A549 (cell line): ENCODE measurements at regions not wholly inside any gene's neighbourhood (a gene's known extent, or its start where the extent isn't known, plus 50 kb on each side); places are given as distances from the start of the nearest gene placed in this dataset.

Source experiments
- ATAC-seq, 2 experiments: fragments of 200-7000 bp in 1 of 2; fragments of >200 bp in 1 of 2; cut with Nextera tagmentation in 1 of 2; cut with Tn5 transposase in 1 of 2; 3 replicates each; pipeline versions ENCODE4 v1.8.0 to v1.9.1; 2018 to 2020; ENCODE audit warnings: mild to moderate bottlenecking in 1 of 2, moderate library complexity in 1 of 2
- CTCF ChIA-PET: fragments of 300-600 bp; sonication (Branson Sonifier 250); formaldehyde crosslinking; extraction: SDS; loops from one replicate; lab custom pipeline; 2021; ENCODE audit warnings: antibody characterized with exemption, inconsistent platforms; lab: Yijun Ruan, JAX
- POLR2A ChIA-PET: fragments of 350-600 bp; formaldehyde crosslinking; extraction: SDS; loops from one replicate; lab custom pipeline; 2021; ENCODE audit warnings: antibody characterized with exemption, inconsistent platforms; lab: Yijun Ruan, JAX
- DNase-seq, 2 experiments: peaks; one replicate each; pipeline versions ENCODE4 v3.0.0 to v3.0.0-alpha.2; 2011 to 2016; ENCODE audit warnings: low read depth in 1 of 2, low spot score in 1 of 2
- FAIRE-seq: peaks from 2 replicates; lab custom pipeline; 2011; peaks lifted over from hg19 to GRCh38; lab: Jason Lieb, UNC
- H3K27ac ChIP-seq, 2 experiments: fragments of >200 bp; sonication (Bioruptor Twin); formaldehyde crosslinking; 3 replicates each; pipeline ENCODE4 v1.5.1; 2016 to 2017
- H3K4me1 ChIP-seq: fragments of >200 bp; sonication (Bioruptor Twin); formaldehyde crosslinking; 3 replicates; pipeline ENCODE4 v1.6.1; 2016
- H3K4me2 ChIP-seq: fragments of >200 bp; sonication (Bioruptor Twin); formaldehyde crosslinking; 3 replicates; pipeline ENCODE4 v1.6.1; 2016
- H3K4me3 ChIP-seq: fragments of >200 bp; sonication (Bioruptor Twin); formaldehyde crosslinking; 3 replicates; pipeline ENCODE4 v1.5.1; 2016
- H3K9me3 ChIP-seq: fragments of >200 bp; sonication (Bioruptor Twin); formaldehyde crosslinking; 3 replicates; pipeline ENCODE4 v1.6.1; 2016
- ATOH8 ChIP-seq: fragments of 250-450 bp; sonication (Bioruptor Pico); IDR thresholded peaks from 2 replicates; pipeline ENCODE4 v1.5.0; 2020; ENCODE audit warnings: low read depth, mild to moderate bottlenecking, moderate library complexity
- CBX2 ChIP-seq: fragments of 200-600 bp; sonication (generic); IDR thresholded peaks from 2 replicates; pipeline ENCODE4 v1.6.1; 2016; ENCODE audit warnings: low read depth, mild to moderate bottlenecking, borderline replicate concordance
- CTCF ChIP-seq: fragments of >200 bp; sonication (Bioruptor Twin); formaldehyde crosslinking; IDR thresholded peaks from 3 replicates; pipeline ENCODE4 v1.5.1; 2016
- E2F6 ChIP-seq: IDR thresholded peaks from 2 replicates; pipeline ENCODE4 v1.6.1; 2012; ENCODE audit warnings: low read depth, borderline replicate concordance
- EHF ChIP-seq: fragments of 250-450 bp; sonication (Bioruptor Pico); IDR thresholded peaks from 2 replicates; pipeline ENCODE4 v1.5.0; 2020; ENCODE audit warnings: mild to moderate bottlenecking
- EHMT2 ChIP-seq: fragments of 200-600 bp; sonication (generic); IDR thresholded peaks from 2 replicates; pipeline ENCODE4 v1.6.1; 2016; ENCODE audit warnings: antibody characterized with exemption, low read depth, mild to moderate bottlenecking, moderate library complexity
- EP300 ChIP-seq, 2 experiments: fragments of >200 bp; sonication (Bioruptor Twin); formaldehyde crosslinking; IDR thresholded peaks; 2 replicates in 1 of 2; 3 replicates in 1 of 2; pipeline ENCODE4 v1.6.1; 2016 to 2017
- FOSL2 ChIP-seq, 2 experiments: fragments of 450-650 bp in 1 of 2; fragments of >200 bp in 1 of 2; sonication (Bioruptor Twin) in 1 of 2; formaldehyde crosslinking; IDR thresholded peaks; 2 replicates each; pipeline versions ENCODE4 v1.5.0 to v1.6.1; 2016 to 2020; ENCODE audit warnings: mild to moderate bottlenecking in 1 of 2, moderate library complexity in 1 of 2
- HDAC2 ChIP-seq: fragments of 200-600 bp; sonication (generic); IDR thresholded peaks from 2 replicates; pipeline ENCODE4 v1.6.1; 2016
- JUN ChIP-seq, 2 experiments: fragments of >200 bp; sonication (Bioruptor Twin); formaldehyde crosslinking; IDR thresholded peaks; 2 replicates in 1 of 2; 3 replicates in 1 of 2; pipeline ENCODE4 v1.6.1; 2016 to 2017
- KDM1A ChIP-seq: fragments of 200-600 bp; sonication (generic); IDR thresholded peaks from 2 replicates; pipeline ENCODE4 v1.6.1; 2016; ENCODE audit warnings: low read depth, mild to moderate bottlenecking
- KDM5A ChIP-seq: fragments of 200-600 bp; sonication (generic); IDR thresholded peaks from 2 replicates; pipeline ENCODE4 v1.6.1; 2016; ENCODE audit warnings: antibody characterized with exemption, mild to moderate bottlenecking
- MAFK ChIP-seq: fragments of 450-650 bp; IDR thresholded peaks from 2 replicates; pipeline ENCODE4 v1.6.1; 2014; ENCODE audit not compliant: partially characterized antibody
- PBX3 ChIP-seq: IDR thresholded peaks from 2 replicates; pipeline ENCODE4 v1.6.1; 2012
- RARB ChIP-seq: fragments of 250-450 bp; sonication (Bioruptor Pico); IDR thresholded peaks from 2 replicates; pipeline ENCODE4 v1.8.0; 2021; ENCODE audit warnings: mild to moderate bottlenecking, moderate library complexity
- REST ChIP-seq: fragments of 200-600 bp; sonication (generic); IDR thresholded peaks from 2 replicates; pipeline ENCODE4 v1.6.1; 2016; ENCODE audit warnings: antibody characterized with exemption, mild to moderate bottlenecking, moderate library complexity
- TP53 ChIP-seq: fragments of 250-450 bp; sonication (Bioruptor Pico); IDR thresholded peaks from 2 replicates; pipeline ENCODE4 v1.5.0; 2021; ENCODE audit warnings: mild to moderate bottlenecking, moderate library complexity
- ZC3H11A ChIP-seq: fragments of 450-650 bp; IDR thresholded peaks from 2 replicates; pipeline ENCODE4 v1.6.1; 2014; ENCODE audit warnings: antibody characterized with exemption, mild to moderate bottlenecking
- ZFP36 ChIP-seq: fragments of 450-650 bp; IDR thresholded peaks from 2 replicates; pipeline ENCODE4 v1.6.1; 2014; ENCODE audit warnings: borderline replicate concordance; ENCODE audit not compliant: partially characterized antibody
- ZNF302 ChIP-seq: fragments of 250-450 bp; sonication (Bioruptor Pico); IDR thresholded peaks from 2 replicates; pipeline ENCODE4 v1.9.0; 2021; ENCODE audit warnings: inconsistent platforms, mild to moderate bottlenecking, moderate library complexity
- WGBS: methylation state at CpG from one replicate; pipeline ENCODE4 v1.1.6; 2017; ENCODE audit errors: missing lambda C conversion rate; 5-methylcytosine and 5-hydroxymethylcytosine counted together

GRCh38 chr16:79697562-79698112 lies 97.1 kb upstream of the MAF start:
- H3K4me1 ChIP-seq: no peaks in the 10 kb centered on the region
- no peak overlapping the region for H3K4me3 ChIP-seq
- H3K4me2 ChIP-seq: no peak overlapping the region
- CTCF ChIA-PET: no interaction called here
- POLR2A ChIA-PET: no interaction called here
- H3K9me3 ChIP-seq: peaks cover 11% of the 10 kb centered on the region
- ATAC-seq: no peak
- no peak overlapping the region for H3K27ac ChIP-seq
- DNase-seq: no peak
- no peak for FAIRE-seq
- no peak for TF ChIP-seq KDM5A
- TF ChIP-seq EHF: no peak
- no peak for TF ChIP-seq ATOH8 (CRISPR knock-in tag)
- TF ChIP-seq KDM1A: no peak
- no peak for TF ChIP-seq ZNF302 (CRISPR knock-in tag)
- TF ChIP-seq FOSL2 (IDR thresholded peaks at IDR 0.05): no peak
- no peak for TF ChIP-seq FOSL2 (CRISPR knock-in tag; IDR thresholded peaks at IDR 0.05)
- TF ChIP-seq ZC3H11A: no peak
- no peak for TF ChIP-seq CBX2
- no peak for TF ChIP-seq EP300 (IDR thresholded peaks at IDR 0.05)
- no peak for TF ChIP-seq ZFP36
- TF ChIP-seq PBX3: no peak
- TF ChIP-seq MAFK: no peak
- no peak for TF ChIP-seq CTCF
- TF ChIP-seq TP53: no peak
- TF ChIP-seq E2F6: no peak
- TF ChIP-seq REST: no peak

GRCh38 chr16:79691007-79691406 lies 90.5 kb upstream of the MAF start:
- FAIRE-seq (no peak), DNase-seq (no peak), ATAC-seq (no peak)
- Histone ChIP-seq H3K9me3 (peaks cover 11% of the 10 kb centered on the region), H3K4me2 (no peak overlapping the region), H3K4me1 (no peaks in the 10 kb centered on the region), H3K4me3 (no peak overlapping the region), H3K27ac (no peak overlapping the region)
- WGBS: 48% methylated on average over 5 of the region's 5 CpGs
- TF ChIP-seq ATOH8 (CRISPR knock-in tag): no peak
- TF ChIP-seq EHMT2: no peak
- TF ChIP-seq HDAC2: no peak
- no peak for TF ChIP-seq ZC3H11A
- TF ChIP-seq RARB (CRISPR knock-in tag): no peak
- TF ChIP-seq CBX2: no peak
- TF ChIP-seq JUN (IDR thresholded peaks at IDR 0.05): no peak
- ChIA-PET POLR2A (no interaction called here), CTCF (no interaction called here)
